ENCODE measurements at regions not wholly inside any gene's neighbourhood (a gene's known extent, or its start where the extent isn't known, plus 50 kb on each side); places are given as distances from the start of the nearest gene placed in this dataset.

- DNase-seq = no peak
Measured at GRCh38 chr16:7183768-7184167, 148.9 kb upstream of the RBFOX1 start.

DNA sequence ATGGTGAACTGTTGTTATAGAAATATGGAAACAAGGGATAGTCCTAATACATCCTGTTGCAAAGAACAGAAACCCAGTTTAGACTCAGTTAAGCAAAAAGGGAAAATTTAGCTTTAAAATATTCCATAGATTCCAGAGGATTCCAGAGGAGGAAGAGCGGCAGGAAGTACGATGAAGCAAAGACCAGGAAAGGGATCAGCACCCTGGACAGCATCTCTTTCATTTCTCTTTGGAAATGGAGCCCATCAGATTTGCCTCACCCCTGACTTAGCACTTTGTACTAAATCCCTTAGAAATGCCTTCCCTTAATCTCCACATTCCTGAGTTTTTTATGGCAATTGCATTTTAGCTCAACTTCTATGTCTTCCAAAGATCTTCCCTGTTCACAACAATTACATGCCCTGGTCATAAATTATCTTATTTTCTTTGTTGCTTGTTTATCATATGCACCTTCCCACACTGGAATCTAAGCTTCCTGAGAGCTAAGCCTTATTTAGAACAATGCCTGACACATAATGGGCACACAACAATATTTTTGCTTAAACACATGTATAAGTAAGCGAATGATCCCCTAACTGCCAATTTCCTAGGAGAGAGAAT, 150.0 kb upstream of the RBFOX1 start:
- no peak for DNase-seq

GRCh38 chr16:7177875-7178274, 154.8 kb upstream of the RBFOX1 start:
- no peak for DNase-seq

- DNase-seq = no peak
Measured at GRCh38 chr16:7171151-7171550, 161.5 kb upstream of the RBFOX1 start.

- DNase-seq = no peak
Measured at GRCh38 chr16:7167626-7168025, 165.0 kb upstream of the RBFOX1 start.

DNA sequence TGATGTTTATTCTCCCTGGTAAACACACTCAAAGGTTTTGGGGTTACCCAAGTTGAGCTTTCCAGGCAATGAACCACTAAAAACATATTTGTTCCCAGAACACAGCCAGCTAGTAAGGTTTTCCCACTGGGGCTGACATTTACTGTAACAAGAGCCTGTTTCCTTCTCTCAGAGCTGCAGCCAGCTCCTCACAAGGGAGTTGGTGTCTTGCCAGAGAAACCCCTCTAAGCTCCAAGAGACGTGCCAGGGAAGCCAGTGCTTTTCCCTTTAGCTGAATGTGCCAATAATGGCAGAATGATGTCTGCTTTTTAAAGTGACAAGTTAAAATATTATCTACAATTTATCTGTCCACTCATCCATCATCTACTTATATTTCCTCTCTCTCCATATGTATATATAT, 170.8 kb upstream of the RBFOX1 start:
- DNase-seq = no peak

DNA sequence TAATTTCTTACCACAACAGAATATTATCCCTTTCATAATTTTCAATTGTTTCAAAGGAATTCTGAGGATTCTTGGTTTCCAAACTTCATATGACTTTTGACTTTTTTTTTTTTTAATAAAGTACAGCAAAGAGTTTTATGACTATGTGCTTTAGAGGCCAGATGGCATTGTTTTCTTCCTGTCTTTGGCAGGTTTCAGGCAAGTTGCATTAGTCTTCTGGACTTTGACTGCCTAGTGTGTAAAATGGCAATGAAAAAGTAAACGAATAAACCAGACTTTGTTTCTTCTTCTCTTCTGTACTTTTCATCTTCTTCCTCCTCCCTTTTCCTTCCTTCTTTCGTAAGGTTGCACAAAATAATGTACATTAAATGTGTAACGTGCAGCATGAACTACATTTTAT, 172.6 kb upstream of the RBFOX1 start:
- DNase-seq = no peak

DNA sequence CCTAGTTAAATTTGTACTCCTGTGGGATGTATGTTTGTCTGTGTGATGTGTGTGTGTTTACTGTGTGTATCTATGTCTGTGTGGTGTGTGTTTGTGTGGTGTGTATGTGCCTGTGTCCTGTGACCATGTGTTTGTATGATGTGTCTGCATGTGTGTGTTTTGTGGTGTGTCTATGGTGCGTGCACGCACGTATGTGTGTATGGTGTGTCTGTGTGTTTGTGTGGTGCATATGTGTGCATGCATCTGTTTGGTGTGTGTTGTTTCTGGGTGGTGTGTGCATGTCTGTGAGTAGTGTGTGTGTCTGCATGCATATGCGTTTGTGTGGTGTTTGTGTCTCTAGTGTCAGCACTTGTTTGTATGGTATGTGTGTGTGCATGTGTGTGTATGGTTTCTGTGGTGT, 174.2 kb upstream of the RBFOX1 start:
- DNase-seq = no peak

DNA sequence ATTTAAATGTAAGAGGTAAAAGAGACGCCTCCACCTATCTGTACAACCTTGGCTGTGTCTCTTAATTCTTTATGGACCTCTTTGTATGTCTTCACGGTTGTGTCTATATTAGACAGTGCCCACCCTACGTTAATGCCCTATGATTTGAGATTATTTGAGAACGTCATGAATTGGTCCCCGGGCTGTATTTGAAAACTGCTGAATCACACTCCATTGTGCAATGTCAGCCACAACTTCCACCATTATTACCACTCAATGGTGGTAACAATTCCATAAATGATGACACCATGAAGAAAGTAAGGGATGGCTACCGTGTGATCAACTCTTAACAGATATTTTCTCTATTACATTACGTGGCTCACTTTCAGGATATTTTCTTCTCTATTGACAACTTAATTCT, 182.4 kb upstream of the RBFOX1 start:
- no peak for DNase-seq

DNA sequence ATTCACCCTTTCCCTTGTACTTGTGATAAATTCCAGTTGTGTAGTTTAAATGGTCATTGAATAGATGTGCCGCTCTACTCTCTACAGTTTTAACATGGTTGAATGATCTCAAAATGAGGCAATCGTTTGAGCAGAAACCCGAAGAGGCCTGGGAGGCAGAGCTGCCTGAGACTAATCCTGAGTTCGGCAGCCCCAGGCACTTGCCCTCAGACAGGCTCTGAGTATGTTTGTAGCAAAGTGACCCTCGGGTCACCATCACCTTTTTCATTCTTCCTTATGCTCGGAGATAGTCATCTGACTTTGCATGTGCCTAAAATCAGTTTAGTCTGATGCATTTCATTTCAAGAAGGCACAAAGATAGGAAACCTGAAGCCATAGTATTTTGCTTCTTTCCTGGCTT, 184.0 kb upstream of the RBFOX1 start:
- no peak for DNase-seq

GRCh38 chr16:7140899-7141298, 191.7 kb upstream of the RBFOX1 start:
- no peak for DNase-seq

GRCh38 chr16:7137560-7138330, 194.9 kb upstream of the RBFOX1 start:
- no peak for DNase-seq

GRCh38 chr16:7132465-7132864, 200.2 kb upstream of the RBFOX1 start:
- DNase-seq = no peak

GRCh38 chr16:7124701-7125100, 207.9 kb upstream of the RBFOX1 start:
- no peak for DNase-seq

- no peak for DNase-seq
Measured at GRCh38 chr16:7124242-7124641, 208.4 kb upstream of the RBFOX1 start.

DNA sequence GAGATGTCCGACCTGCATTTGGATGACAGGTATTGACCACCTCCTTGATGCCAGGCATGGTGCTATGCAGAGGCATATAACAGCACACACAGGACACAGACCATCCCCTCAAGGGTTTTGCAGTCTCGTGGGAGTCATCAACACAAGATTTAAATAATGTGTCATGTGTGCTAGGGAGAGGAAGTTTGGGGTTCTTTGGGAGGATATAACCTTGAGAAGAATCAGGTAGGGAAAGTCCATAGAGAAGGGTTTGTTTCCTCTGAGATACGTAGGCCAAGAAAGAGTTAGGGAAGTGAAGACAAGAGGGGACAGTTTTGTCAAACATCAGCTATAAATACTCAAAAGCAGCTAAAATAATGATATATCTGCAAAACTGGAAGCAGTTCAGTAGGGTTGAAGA, 215.9 kb upstream of the RBFOX1 start:
- no peak for DNase-seq

- DNase-seq = no peak
Measured at GRCh38 chr16:7115898-7116297, 216.7 kb upstream of the RBFOX1 start.

DNA sequence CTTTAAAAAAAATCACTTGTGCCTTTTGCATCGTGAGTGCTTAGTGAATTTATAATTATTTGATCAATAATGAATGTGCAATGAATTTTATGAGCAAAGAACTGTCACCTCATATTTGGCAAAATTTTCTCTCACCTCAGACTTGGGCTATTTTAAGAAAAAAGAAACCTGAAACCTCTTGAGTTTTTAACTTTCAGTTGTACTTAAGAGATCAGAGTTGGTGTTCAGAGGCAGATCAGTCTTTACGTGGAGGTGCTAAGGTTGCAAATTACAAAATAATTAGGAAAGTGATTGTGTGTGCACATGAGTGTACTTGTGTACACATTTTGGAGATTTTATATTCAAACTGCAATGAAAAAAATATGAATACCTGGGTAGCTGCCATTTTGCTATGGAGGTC, 218.7 kb upstream of the RBFOX1 start:
- no peak for DNase-seq

DNA sequence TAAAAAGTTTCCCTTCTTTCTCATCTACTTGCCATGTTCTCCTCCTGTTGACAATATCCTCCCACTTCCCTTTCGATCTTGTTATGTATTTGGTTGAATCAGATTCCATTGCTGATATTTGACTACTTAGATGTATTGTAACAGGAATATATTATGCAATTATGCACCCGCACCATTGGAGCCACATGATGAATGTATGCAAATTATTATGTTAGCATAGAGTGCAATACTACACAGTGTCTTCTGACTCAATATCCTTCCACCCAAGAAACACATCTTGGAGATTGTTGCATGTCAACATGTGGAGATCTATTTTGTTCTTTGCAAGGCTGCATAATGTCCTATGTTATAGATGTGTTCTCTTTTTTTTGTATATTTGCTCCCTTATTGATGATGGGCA, 219.2 kb upstream of the RBFOX1 start:
- DNase-seq = no peak

GRCh38 chr16:7111265-7111664, 221.4 kb upstream of the RBFOX1 start:
- no peak for DNase-seq

- no peak for DNase-seq
Measured at GRCh38 chr16:7107436-7107835, 225.2 kb upstream of the RBFOX1 start.

DNA sequence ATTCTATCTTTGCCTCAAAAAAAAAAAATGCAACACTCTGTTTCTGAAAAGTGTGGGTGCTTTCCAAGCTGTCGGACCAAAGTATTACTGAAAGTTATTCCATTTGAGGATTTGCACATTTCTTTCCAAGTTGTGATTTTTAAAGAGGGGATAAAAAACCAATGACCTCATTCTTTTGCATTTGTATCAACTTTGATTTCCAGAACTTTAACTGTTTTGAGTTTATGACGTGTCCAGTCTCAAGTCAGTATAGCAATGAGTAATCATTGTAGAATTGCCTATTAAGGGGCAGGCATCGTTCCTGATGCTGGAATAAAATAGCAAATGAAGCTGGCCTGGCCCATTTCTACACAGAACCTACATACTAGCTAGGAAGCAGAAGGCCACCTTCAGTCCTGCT, 229.6 kb upstream of the RBFOX1 start:
- no peak for DNase-seq

DNA sequence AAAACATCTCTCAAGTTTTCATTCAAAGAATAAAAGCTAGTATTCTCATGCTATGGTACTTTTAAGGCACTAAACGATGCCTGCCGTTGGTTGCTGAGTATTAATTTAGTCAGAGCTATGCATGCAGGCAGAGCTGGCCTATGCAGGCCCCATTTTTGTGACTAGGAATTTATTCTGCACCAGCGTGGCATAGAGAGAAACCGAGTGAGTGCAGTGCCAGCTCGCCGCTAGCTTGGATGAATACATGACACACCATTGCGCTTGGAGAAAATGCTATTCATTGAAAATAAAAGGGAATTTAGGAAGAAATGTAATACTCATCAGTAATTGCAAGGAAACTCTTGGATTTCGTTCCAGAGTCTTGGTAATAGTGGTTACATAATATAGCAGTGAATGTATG, 231.6 kb upstream of the RBFOX1 start:
- DNase-seq = no peak

GRCh38 chr16:7097518-7097917, 235.1 kb upstream of the RBFOX1 start:
- no peak for DNase-seq

DNA sequence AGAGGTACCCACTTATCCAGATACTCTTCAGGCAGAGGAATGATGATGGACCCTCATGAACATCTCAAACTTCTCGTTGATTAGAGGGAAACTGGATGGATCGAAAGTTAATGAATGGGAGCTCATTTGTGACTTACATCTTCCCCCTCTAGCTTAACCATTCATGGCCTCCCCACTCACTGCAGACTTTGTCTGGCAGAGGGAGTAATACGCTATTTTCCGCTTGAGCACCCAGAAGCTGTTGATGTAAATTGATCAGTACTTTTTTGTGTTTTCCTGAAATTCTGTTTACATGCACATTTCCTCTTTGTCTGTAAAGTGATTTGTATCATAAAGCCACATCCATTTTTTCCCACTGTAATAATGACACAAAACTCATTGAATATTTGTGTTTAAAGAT, 239.1 kb upstream of the RBFOX1 start:
- no peak for DNase-seq

Measured in activated effector memory CD4-positive, alpha-beta T cell treated with anti-CD3 and anti-CD28 coated beads, Interleukin-2, amount 50 U/mL, for 16 hours (primary cell).